H1 (cell line): ENCODE measurements at regions not wholly inside any gene's neighbourhood (a gene's known extent, or its start where the extent isn't known, plus 50 kb on each side); places are given as distances from the start of the nearest gene placed in this dataset.

ENCODE experiments used
- CHD7 ChIP-seq: fragments of 300-600 bp; sonication (generic); IDR thresholded peaks from 2 replicates; pipeline ENCODE4 v1.7.1; 2012; ENCODE audit warnings: low read length, moderate library complexity, mild to moderate bottlenecking, inconsistent platforms; ENCODE audit not compliant: insufficient replicate concordance

- no peak for TF ChIP-seq CHD7
Measured at GRCh38 chr21:36548866-36549265, 68.9 kb upstream of the CLDN14 start (continued).
